ACC112 (cell line): ENCODE measurements at regions not wholly inside any gene's neighbourhood (a gene's known extent, or its start where the extent isn't known, plus 50 kb on each side); places are given as distances from the start of the nearest gene placed in this dataset.

Experiments used
- H2AFZ ChIP-seq: fragments of 200-600 bp; sonication (generic); one replicate; pipeline ENCODE4 v1.6.0; 2017; ENCODE audit warnings: antibody characterized with exemption, low read length; ENCODE audit not compliant: unreplicated experiment
- H3K27ac ChIP-seq: fragments of 200-600 bp; sonication (generic); 2 replicates; pipeline ENCODE4 v1.5.1; 2014; ENCODE audit warnings: low read depth, mild to moderate bottlenecking, antibody characterized with exemption, low read length, moderate library complexity
- H3K27me3 ChIP-seq: fragments of 200-600 bp; sonication (generic); 2 replicates; pipeline ENCODE4 v1.6.1; 2014; ENCODE audit warnings: mild to moderate bottlenecking, antibody characterized with exemption, low read length, moderate library complexity, mixed read lengths; ENCODE audit not compliant: insufficient read depth
- H3K36me3 ChIP-seq: fragments of 200-600 bp; sonication (generic); 2 replicates; pipeline ENCODE4 v1.6.1; 2016; ENCODE audit warnings: mild to moderate bottlenecking, antibody characterized with exemption, low read length, moderate library complexity, mixed read lengths; ENCODE audit not compliant: insufficient read depth
- H3K4me1 ChIP-seq: fragments of 200-600 bp; sonication (generic); one replicate; pipeline ENCODE4 v1.6.1; 2016; ENCODE audit warnings: low read length, mixed read lengths; ENCODE audit not compliant: insufficient read depth, unreplicated experiment, control insufficient read depth
- H3K4me3 ChIP-seq: fragments of 200-600 bp; sonication (generic); 2 replicates; pipeline ENCODE4 v1.5.1; 2014; ENCODE audit warnings: mild to moderate bottlenecking, low read depth, low read length
- H3K79me2 ChIP-seq: fragments of 200-600 bp; sonication (generic); one replicate; pipeline ENCODE4 v1.6.0; 2016; ENCODE audit warnings: low read length; ENCODE audit not compliant: control insufficient read depth, unreplicated experiment, insufficient read depth

GRCh38 chr9:12091865-12092527, 601.2 kb upstream of the TYRP1 start:
- H2AFZ ChIP-seq, result no peak overlapping the region
- H3K27ac ChIP-seq, result no peak overlapping the region
- H3K27me3 ChIP-seq, result no peaks in the 10 kb centered on the region
- no peak overlapping the region for H3K4me3 ChIP-seq
- H3K36me3 ChIP-seq, result no peaks in the 10 kb centered on the region
- H3K4me1 ChIP-seq, result no peaks in the 10 kb centered on the region
- H3K79me2 ChIP-seq, result no peaks in the 10 kb centered on the region

DNA sequence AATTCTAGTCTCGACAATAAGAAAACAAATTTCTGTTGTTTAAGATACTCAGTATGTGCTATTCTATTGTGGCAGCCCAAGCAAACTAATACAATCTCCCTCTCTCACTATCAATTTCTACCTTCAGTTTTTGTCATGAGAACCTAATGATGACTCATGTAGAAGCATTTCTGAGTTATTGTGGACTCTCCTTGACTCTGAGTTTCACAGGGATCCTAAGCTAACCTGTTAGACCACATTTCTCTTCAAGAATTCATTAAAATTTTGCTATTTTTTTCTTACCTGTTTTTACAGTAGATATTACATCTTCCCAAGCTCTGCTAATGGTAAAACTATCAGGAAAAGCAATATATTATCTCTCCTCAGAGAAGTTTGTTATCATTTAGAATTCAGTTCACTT, 599.1 kb upstream of the TYRP1 start:
- no peak overlapping the region for H3K27ac ChIP-seq
- no peaks in the 10 kb centered on the region for H3K79me2 ChIP-seq
- no peaks in the 10 kb centered on the region for H3K36me3 ChIP-seq
- H3K4me3 ChIP-seq, result no peak overlapping the region
- no peaks in the 10 kb centered on the region for H3K4me1 ChIP-seq
- H2AFZ ChIP-seq, result no peak overlapping the region
- no peaks in the 10 kb centered on the region for H3K27me3 ChIP-seq

GRCh38 chr9:12095931-12096330, 597.3 kb upstream of the TYRP1 start:
- H2AFZ ChIP-seq, result no peak overlapping the region
- H3K4me1 ChIP-seq, result no peaks in the 10 kb centered on the region
- H3K36me3 ChIP-seq, result no peaks in the 10 kb centered on the region
- no peaks in the 10 kb centered on the region for H3K27me3 ChIP-seq
- H3K4me3 ChIP-seq, result no peak overlapping the region
- no peaks in the 10 kb centered on the region for H3K79me2 ChIP-seq
- no peak overlapping the region for H3K27ac ChIP-seq

DNA sequence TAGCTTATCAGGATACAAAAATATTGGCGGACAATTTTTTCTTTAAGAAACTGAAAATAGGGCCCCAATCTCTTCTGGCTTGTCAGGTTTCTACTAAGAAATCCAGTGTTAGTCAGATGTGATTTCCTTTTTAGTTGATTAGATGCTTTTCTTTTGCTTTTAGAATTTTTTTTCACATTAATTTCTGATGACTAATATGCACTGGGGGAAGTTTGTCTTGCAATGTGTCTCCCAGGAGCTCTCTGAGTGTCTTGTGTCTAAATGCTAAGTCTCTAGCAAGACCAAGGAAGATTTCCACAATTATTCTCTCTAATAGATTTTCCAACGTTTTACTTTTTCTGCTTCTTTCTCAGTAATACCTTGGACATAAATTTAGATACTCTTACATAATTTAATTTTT, 559.8 kb upstream of the TYRP1 start:
- Histone ChIP-seq H3K27me3 (no peaks in the 10 kb centered on the region), H3K4me3 (no peak overlapping the region), H3K79me2 (no peaks in the 10 kb centered on the region), H2AFZ (no peak overlapping the region), H3K4me1 (no peaks in the 10 kb centered on the region), H3K27ac (no peak overlapping the region), H3K36me3 (no peaks in the 10 kb centered on the region)

GRCh38 chr9:12141422-12141821, 551.8 kb upstream of the TYRP1 start:
- Histone ChIP-seq H3K4me3 (no peak overlapping the region), H3K4me1 (no peaks in the 10 kb centered on the region), H3K79me2 (no peaks in the 10 kb centered on the region), H3K27me3 (no peaks in the 10 kb centered on the region), H3K36me3 (no peaks in the 10 kb centered on the region), H2AFZ (no peak overlapping the region), H3K27ac (no peak overlapping the region)

GRCh38 chr9:12155401-12156134, 537.6 kb upstream of the TYRP1 start:
- Histone ChIP-seq H2AFZ (no peak overlapping the region), H3K27ac (no peak overlapping the region), H3K4me3 (no peak overlapping the region), H3K36me3 (no peaks in the 10 kb centered on the region), H3K4me1 (no peaks in the 10 kb centered on the region), H3K27me3 (no peaks in the 10 kb centered on the region), H3K79me2 (no peaks in the 10 kb centered on the region)

DNA sequence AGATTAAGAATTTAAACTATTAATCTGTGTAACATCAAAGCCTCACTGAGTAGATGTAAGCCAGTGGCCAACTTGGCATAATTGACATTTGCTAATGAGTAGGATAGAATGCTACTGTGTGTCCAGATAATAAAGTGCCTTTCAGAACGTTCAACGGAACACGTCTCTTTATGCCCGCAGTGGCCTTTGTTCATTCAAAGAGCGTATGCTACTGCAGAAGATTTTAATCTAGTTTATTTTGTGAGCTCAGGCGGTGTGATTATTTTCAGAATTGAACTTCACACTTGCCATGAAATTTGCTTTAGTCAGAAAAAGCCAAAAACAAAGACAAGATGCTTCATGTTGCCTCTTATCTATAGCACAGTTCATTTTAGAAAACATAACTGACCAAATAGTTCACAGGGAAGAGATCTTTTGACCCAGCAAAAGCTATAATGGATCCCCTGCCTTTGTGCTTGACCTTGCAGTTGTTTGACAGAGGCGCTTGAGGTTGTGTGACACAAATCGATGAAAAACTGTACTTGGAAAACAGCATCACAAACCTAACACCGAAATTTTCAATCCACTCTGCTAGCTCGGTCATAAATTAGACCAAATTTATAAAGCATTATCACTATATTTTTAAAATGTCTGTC, 530.9 kb upstream of the TYRP1 start:
- Histone ChIP-seq H3K4me3 (no peak overlapping the region), H3K36me3 (no peaks in the 10 kb centered on the region), H2AFZ (no peak overlapping the region), H3K27ac (no peak overlapping the region), H3K4me1 (no peaks in the 10 kb centered on the region), H3K79me2 (no peaks in the 10 kb centered on the region), H3K27me3 (no peaks in the 10 kb centered on the region)

- Histone ChIP-seq H3K27ac (no peak overlapping the region), H3K4me3 (no peak overlapping the region), H3K36me3 (no peaks in the 10 kb centered on the region), H3K27me3 (no peaks in the 10 kb centered on the region), H2AFZ (no peak overlapping the region), H3K4me1 (no peaks in the 10 kb centered on the region), H3K79me2 (no peaks in the 10 kb centered on the region)
Measured at GRCh38 chr9:12163723-12164458, 529.3 kb upstream of the TYRP1 start.

DNA sequence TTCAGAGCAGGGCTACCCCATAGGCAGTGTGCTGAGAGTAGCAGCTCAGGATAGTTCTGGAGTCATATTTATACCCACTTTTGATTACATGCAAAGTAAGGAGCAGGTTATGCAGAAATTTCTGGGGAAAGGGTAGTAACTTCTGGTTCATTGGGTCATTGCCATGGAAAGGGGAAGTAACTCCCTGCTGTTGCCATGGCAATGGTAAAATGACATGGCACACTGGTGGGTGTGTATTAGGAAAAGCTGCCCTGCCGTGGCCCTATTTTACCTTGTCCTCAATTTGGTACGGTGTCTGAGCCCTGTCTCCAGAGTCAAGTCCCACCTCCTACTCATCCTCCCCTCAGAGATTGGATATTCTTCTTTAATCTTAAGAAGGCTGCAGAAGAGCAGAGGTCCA, 526.7 kb upstream of the TYRP1 start:
- Histone ChIP-seq H3K79me2 (no peaks in the 10 kb centered on the region), H3K4me1 (no peaks in the 10 kb centered on the region), H3K36me3 (no peaks in the 10 kb centered on the region), H3K27ac (no peak overlapping the region), H3K4me3 (no peak overlapping the region), H3K27me3 (no peaks in the 10 kb centered on the region), H2AFZ (no peak overlapping the region)

GRCh38 chr9:12170456-12170855, 522.7 kb upstream of the TYRP1 start:
- Histone ChIP-seq H3K27me3 (no peaks in the 10 kb centered on the region), H3K27ac (no peak overlapping the region), H3K36me3 (no peaks in the 10 kb centered on the region), H3K79me2 (no peaks in the 10 kb centered on the region), H3K4me3 (no peak overlapping the region), H3K4me1 (no peaks in the 10 kb centered on the region), H2AFZ (no peak overlapping the region)
